Activated CD4-positive, alpha-beta T cell treated with anti-CD3 and anti-CD28 coated beads, Interleukin-2, amount 10 ng/mL, durations not matched to agents 7 days and 5 days (primary cell): ENCODE measurements at regions not wholly inside any gene's neighbourhood (a gene's known extent, or its start where the extent isn't known, plus 50 kb on each side); places are given as distances from the start of the nearest gene placed in this dataset.
"Not testable (repeated sequence)": the region's sequence is repeated elsewhere in the genome, so short reads cannot be mapped to it uniquely, and the experiment has no call there.

Experiments
- CTCF ChIA-PET: fragments of 350-600 bp; sonication (Branson Sonifier 250); formaldehyde crosslinking; loops from one replicate; lab custom pipeline; 2021; ENCODE audit warnings: antibody characterized with exemption; lab: Charles Lee
- POLR2A ChIA-PET: fragments of 350-600 bp; sonication (Branson Sonifier 250); formaldehyde crosslinking; loops from one replicate; lab custom pipeline; 2021; ENCODE audit warnings: antibody characterized with exemption; lab: Charles Lee
- DNase-seq: peaks from one replicate; pipeline ENCODE4 v3.0.0-alpha.2; 2020
- H3K27ac Mint-ChIP-seq: one replicate; pipeline ENCODE4 v1.8.0; 2021; ENCODE audit warnings: mild to moderate bottlenecking, moderate library complexity, mixed read lengths
- H3K27me3 Mint-ChIP-seq: one replicate; pipeline ENCODE4 v1.8.0; 2021; ENCODE audit warnings: mixed read lengths
- H3K36me3 Mint-ChIP-seq: one replicate; pipeline ENCODE4 v1.8.0; 2021; ENCODE audit warnings: low read depth, mixed read lengths
- H3K4me1 Mint-ChIP-seq: one replicate; pipeline ENCODE4 v1.8.0; 2021; ENCODE audit warnings: mixed read lengths
- H3K4me3 Mint-ChIP-seq: one replicate; pipeline ENCODE4 v1.8.0; 2021; ENCODE audit warnings: mild to moderate bottlenecking, moderate library complexity, mixed read lengths
- H3K9me3 Mint-ChIP-seq: one replicate; pipeline ENCODE4 v1.8.0; 2021; ENCODE audit warnings: mixed read lengths

DNA sequence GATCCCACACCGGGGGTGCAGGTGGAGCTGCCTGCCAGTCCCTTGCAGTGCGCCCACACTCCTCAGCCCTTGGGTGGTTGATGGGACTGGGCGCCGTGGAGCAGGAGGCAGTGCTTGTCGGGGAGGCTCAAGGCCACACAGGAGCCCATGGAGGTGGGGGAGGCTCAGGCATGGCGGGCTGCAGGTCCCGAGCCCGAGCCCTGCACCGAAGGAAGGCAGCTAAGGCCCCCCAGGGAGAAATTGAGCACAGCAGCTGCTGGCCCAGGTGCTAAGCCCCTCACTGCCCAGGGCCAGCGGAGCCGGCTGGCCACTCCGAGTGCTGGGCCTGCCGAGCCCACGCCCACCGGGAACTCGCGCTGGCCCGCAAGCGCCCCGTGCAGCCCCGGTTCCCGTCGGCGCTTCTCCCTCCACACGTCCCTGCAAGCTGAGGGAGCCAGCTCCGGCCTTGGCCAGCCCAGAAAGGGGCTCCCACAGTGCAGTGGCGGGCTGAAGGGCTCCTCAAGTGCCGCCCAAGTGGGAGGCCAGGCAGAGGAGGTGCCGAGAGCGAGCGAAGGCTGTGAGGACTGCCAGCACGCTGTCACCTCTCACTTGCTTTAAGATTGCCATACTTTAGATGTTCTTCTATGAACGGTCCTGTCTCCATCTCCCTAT lies 337.1 kb downstream of the FAT4 start:
- H3K9me3 Mint-ChIP-seq, CTCF ChIA-PET, H3K27ac Mint-ChIP-seq, H3K27me3 Mint-ChIP-seq, H3K4me3 Mint-ChIP-seq, H3K36me3 Mint-ChIP-seq, POLR2A ChIA-PET, DNase-seq, H3K4me1 Mint-ChIP-seq: not testable (repeated sequence)

- Mint-ChIP-seq H3K27ac (no peak overlapping the region), H3K36me3 (no peaks in the 10 kb centered on the region), H3K4me1 (no peaks in the 10 kb centered on the region), H3K9me3 (no peaks in the 10 kb centered on the region), H3K4me3 (no peak overlapping the region), H3K27me3 (no peaks in the 10 kb centered on the region)
- ChIA-PET POLR2A (no interaction called here), CTCF (interaction anchor here (0.6 to 1.2 kb wide), 2 partner anchors 8 to 1718 kb away, joined by 3 read pairs; no protein-coding TSS in a partner anchor)
- no peak for DNase-seq
These were observed 344.0 kb downstream of the FAT4 start for GRCh38 chr4:125658773-125659172.

DNA sequence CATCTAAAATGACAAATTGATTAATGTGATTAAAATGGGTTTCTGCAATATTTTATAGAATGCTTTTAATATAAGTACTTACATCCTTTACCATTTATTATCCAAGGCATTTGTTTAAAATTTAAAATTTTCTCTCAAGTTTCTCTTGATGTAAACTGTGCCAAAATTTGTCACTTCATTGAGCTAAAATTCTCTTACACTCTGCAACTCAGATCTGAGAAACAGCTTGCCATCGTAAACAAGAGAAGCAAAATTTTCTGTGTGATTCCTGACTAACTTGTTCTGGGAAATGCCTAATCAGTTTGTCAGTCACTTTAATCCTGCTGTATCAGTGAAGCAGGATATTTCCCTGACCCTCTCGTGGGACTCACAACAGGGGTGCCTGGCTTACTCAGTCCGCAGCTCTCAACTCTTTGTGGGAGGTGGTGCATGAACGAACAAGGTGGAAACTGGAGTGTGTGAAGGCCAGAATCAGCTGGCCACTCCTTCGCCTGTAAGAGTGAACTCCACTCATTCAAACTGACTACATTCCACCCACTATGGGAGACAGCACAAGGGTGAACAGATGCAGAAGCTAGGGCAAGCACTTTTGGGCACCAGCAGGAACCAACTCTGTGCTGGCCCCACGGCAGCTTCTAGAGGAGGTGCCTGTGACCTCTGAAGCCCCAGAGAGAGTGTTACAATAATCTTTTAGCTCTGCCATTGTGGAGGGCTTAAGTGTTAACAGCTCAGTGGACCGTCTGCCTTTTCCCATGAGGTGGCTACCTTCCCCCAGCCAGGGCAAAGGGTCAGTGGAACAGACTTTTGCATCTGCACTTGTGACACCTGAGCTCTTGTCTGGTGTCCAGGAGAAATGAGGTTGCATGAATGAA lies 349.4 kb downstream of the FAT4 start:
- POLR2A ChIA-PET = no interaction called here
- Mint-ChIP-seq H3K9me3 (no peaks in the 10 kb centered on the region), H3K36me3 (no peaks in the 10 kb centered on the region), H3K4me1 (no peaks in the 10 kb centered on the region), H3K4me3 (no peak overlapping the region), H3K27ac (no peak overlapping the region), H3K27me3 (no peaks in the 10 kb centered on the region)
- CTCF ChIA-PET = no interaction called here
- no peak for DNase-seq

DNA sequence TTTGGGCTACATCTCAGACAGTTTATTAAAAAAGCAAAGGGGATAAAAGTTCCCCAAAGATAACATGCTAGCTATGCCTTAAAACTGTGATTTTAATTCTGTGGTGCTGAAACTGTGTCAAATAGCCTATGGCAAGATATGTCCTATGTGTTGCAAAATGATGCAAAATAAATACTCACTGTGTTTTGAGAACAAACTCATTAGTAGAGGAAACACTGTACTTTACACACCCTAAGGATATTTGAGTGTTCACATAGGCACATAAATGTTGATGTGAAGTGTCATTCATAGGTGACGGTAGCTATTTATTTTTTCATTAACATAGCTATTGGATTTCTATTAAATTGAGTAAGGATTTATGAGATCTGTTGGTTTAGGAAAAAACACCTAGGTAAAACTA lies 351.9 kb downstream of the FAT4 start:
- no peaks in the 10 kb centered on the region for H3K4me1 Mint-ChIP-seq
- no peaks in the 10 kb centered on the region for H3K36me3 Mint-ChIP-seq
- CTCF ChIA-PET = interaction anchor here (0.6 to 0.7 kb wide), 2 partner anchors 9 to 1332 kb away, joined by 3 read pairs; no protein-coding TSS in a partner anchor

DNA sequence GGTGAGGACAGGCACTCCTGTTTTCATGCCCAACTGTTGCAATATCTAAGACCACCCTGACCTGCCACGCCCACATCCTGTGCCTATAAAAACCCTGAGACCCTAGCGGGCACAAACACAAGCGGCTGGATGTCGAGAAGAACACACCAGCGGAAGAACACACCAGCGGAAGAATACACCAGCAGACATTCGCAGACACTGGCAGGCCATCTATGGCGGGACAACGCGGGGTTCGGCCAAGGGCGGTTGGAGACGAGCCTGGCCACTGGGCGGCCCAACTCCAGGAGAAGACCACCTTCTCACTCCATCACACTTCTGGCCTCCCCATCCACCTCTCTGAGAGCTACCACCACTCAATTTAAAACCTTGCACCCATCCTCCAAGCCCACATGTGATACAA lies 361.4 kb downstream of the FAT4 start:
- ChIA-PET POLR2A (no interaction called here), CTCF (no interaction called here)
- H3K9me3 Mint-ChIP-seq = no peaks in the 10 kb centered on the region
- no peak for DNase-seq
- no peaks in the 10 kb centered on the region for H3K36me3 Mint-ChIP-seq
- H3K27me3 Mint-ChIP-seq = no peaks in the 10 kb centered on the region
- no peak overlapping the region for H3K27ac Mint-ChIP-seq
- H3K4me3 Mint-ChIP-seq = no peak overlapping the region
- no peaks in the 10 kb centered on the region for H3K4me1 Mint-ChIP-seq

More for the DNA sequence above, 351.9 kb downstream of the FAT4 start:
- DNase-seq = no peak
- H3K27me3 Mint-ChIP-seq = no peaks in the 10 kb centered on the region
- no peak overlapping the region for H3K4me3 Mint-ChIP-seq
- H3K9me3 Mint-ChIP-seq = no peaks in the 10 kb centered on the region
- no peak overlapping the region for H3K27ac Mint-ChIP-seq
- POLR2A ChIA-PET = no interaction called here

- Mint-ChIP-seq H3K27ac (no peak overlapping the region), H3K27me3 (no peaks in the 10 kb centered on the region), H3K9me3 (no peaks in the 10 kb centered on the region), H3K36me3 (no peaks in the 10 kb centered on the region), H3K4me1 (no peaks in the 10 kb centered on the region), H3K4me3 (no peak overlapping the region)
- POLR2A ChIA-PET = no interaction called here
- DNase-seq = no peak
- CTCF ChIA-PET = no interaction called here
These were observed 361.8 kb downstream of the FAT4 start for GRCh38 chr4:125676583-125676982.

- H3K4me1 Mint-ChIP-seq = no peaks in the 10 kb centered on the region
- CTCF ChIA-PET = no interaction called here
- no peak overlapping the region for H3K27ac Mint-ChIP-seq
These were observed 363.0 kb downstream of the FAT4 start for GRCh38 chr4:125677665-125678307.

DNA sequence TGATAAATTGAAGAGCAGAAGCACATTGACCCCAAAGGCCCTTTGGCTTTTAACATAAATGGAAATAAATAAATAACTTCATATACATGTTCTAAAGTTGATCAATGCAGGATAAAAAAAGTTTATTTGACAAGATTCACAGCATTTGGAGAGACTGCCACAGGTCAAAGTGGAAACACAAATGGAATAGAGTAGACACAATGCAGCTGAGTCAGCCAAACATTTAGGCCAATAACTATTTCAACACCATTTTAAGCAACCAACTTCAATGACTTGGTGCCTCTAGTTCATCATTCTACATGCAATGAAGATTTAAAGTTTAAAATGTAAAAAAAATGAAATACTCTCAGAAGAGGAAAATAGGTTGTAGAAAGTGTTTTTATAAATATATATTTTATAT lies 365.2 kb downstream of the FAT4 start:
- no peaks in the 10 kb centered on the region for H3K9me3 Mint-ChIP-seq
- no peak overlapping the region for H3K4me3 Mint-ChIP-seq
- H3K36me3 Mint-ChIP-seq = no peaks in the 10 kb centered on the region
- no peak for DNase-seq
- POLR2A ChIA-PET = no interaction called here
- CTCF ChIA-PET = no interaction called here
- H3K4me1 Mint-ChIP-seq = no peaks in the 10 kb centered on the region
- no peak overlapping the region for H3K27ac Mint-ChIP-seq
- H3K27me3 Mint-ChIP-seq = no peaks in the 10 kb centered on the region

More at GRCh38 chr4:125677665-125678307, 363.0 kb downstream of the FAT4 start:
- POLR2A ChIA-PET = no interaction called here
- Mint-ChIP-seq H3K9me3 (no peaks in the 10 kb centered on the region), H3K4me3 (no peak overlapping the region), H3K27me3 (no peaks in the 10 kb centered on the region), H3K36me3 (no peaks in the 10 kb centered on the region)
- no peak for DNase-seq

GRCh38 chr4:125681240-125681639 lies 366.5 kb downstream of the FAT4 start:
- Mint-ChIP-seq H3K4me3 (no peak overlapping the region), H3K9me3 (no peaks in the 10 kb centered on the region), H3K36me3 (no peaks in the 10 kb centered on the region), H3K4me1 (no peaks in the 10 kb centered on the region), H3K27ac (no peak overlapping the region), H3K27me3 (no peaks in the 10 kb centered on the region)
- POLR2A ChIA-PET = no interaction called here
- CTCF ChIA-PET = no interaction called here
- no peak for DNase-seq

- Mint-ChIP-seq H3K9me3 (no peaks in the 10 kb centered on the region), H3K27me3 (no peaks in the 10 kb centered on the region), H3K4me1 (no peaks in the 10 kb centered on the region), H3K4me3 (no peak overlapping the region), H3K27ac (no peak overlapping the region), H3K36me3 (no peaks in the 10 kb centered on the region)
- POLR2A ChIA-PET = no interaction called here
- no peak for DNase-seq
- CTCF ChIA-PET = interaction anchor here (0.6 kb wide), 1 partner anchor 1927 kb away, joined by 3 read pairs; no protein-coding TSS in a partner anchor
These were observed 368.0 kb downstream of the FAT4 start for GRCh38 chr4:125682730-125683129.

GRCh38 chr4:125688841-125689240 lies 374.1 kb downstream of the FAT4 start:
- Mint-ChIP-seq H3K27me3 (no peaks in the 10 kb centered on the region), H3K36me3 (no peaks in the 10 kb centered on the region), H3K27ac (no peak overlapping the region), H3K4me3 (no peak overlapping the region), H3K4me1 (no peaks in the 10 kb centered on the region), H3K9me3 (no peaks in the 10 kb centered on the region)
- ChIA-PET CTCF (no interaction called here), POLR2A (no interaction called here)
- DNase-seq = no peak

- ChIA-PET POLR2A (no interaction called here), CTCF (no interaction called here)
- Mint-ChIP-seq H3K36me3 (no peaks in the 10 kb centered on the region), H3K4me3 (no peak overlapping the region), H3K27ac (no peak overlapping the region), H3K4me1 (no peaks in the 10 kb centered on the region), H3K9me3 (no peaks in the 10 kb centered on the region), H3K27me3 (no peaks in the 10 kb centered on the region)
- no peak for DNase-seq
These were observed 375.1 kb downstream of the FAT4 start for GRCh38 chr4:125689805-125690204.

GRCh38 chr4:125693228-125693627 lies 378.5 kb downstream of the FAT4 start:
- Mint-ChIP-seq H3K27me3 (no peaks in the 10 kb centered on the region), H3K4me1 (no peaks in the 10 kb centered on the region), H3K9me3 (no peaks in the 10 kb centered on the region), H3K27ac (no peak overlapping the region), H3K4me3 (no peak overlapping the region), H3K36me3 (no peaks in the 10 kb centered on the region)
- POLR2A ChIA-PET = no interaction called here
- DNase-seq = no peak
- CTCF ChIA-PET = no interaction called here
